Kidney (tissue), 13 donors: ENCODE measurements at regions not wholly inside any gene's neighbourhood (a gene's known extent, or its start where the extent isn't known, plus 50 kb on each side); places are given as distances from the start of the nearest gene placed in this dataset.

Experiments used
- DNase-seq, 5 donors: peaks; one replicate each; pipeline ENCODE4 v3.0.0-alpha.2; 2013 to 2020
- FAIRE-seq: peaks from 2 replicates; lab custom pipeline; 2012; peaks lifted over from hg19 to GRCh38; lab: Jason Lieb, UNC
- H3K27ac ChIP-seq, 2 donors: one replicate each; pipeline ENCODE4 v1.7.0; 2013; ENCODE audit warnings: low read depth in 2 of 2, low read length in 2 of 2, inconsistent platforms in 1 of 2
- H3K27me3 ChIP-seq: one replicate; pipeline ENCODE4 v1.7.1; 2013; ENCODE audit warnings: low read length, inconsistent platforms; ENCODE audit not compliant: control insufficient read depth, insufficient read depth
- H3K36me3 ChIP-seq, 3 donors: one replicate each; pipeline versions ENCODE4 v1.7.0 to v1.7.1; 2013; ENCODE audit warnings: low read length in 3 of 3, control low read depth in 1 of 3, inconsistent platforms in 1 of 3; ENCODE audit not compliant: insufficient read depth in 3 of 3, control insufficient read depth in 2 of 3
- H3K4me1 ChIP-seq, 3 donors: one replicate each; pipeline versions ENCODE4 v1.7.0 to v1.7.1; 2013; ENCODE audit warnings: low read length in 3 of 3, inconsistent platforms in 1 of 3, low read depth in 1 of 3; ENCODE audit not compliant: control insufficient read depth in 2 of 3, insufficient read depth in 2 of 3
- H3K4me3 ChIP-seq, 3 donors: one replicate each; pipeline versions ENCODE4 v1.7.0 to v1.8.1; 2013; ENCODE audit warnings: low read length in 3 of 3, control low read depth in 1 of 3, inconsistent platforms in 1 of 3
- H3K9ac ChIP-seq, 3 donors: one replicate each; pipeline versions ENCODE4 v1.7.0 to v1.7.1; 2013; ENCODE audit warnings: low read length in 3 of 3, control low read depth in 1 of 3, inconsistent platforms in 1 of 3
- H3K9me3 ChIP-seq, 3 donors: one replicate each; pipeline versions ENCODE4 v1.7.0 to v1.7.1; 2013; ENCODE audit warnings: low read length in 3 of 3, control low read depth in 1 of 3, inconsistent platforms in 1 of 3; ENCODE audit not compliant: control insufficient read depth in 2 of 3, insufficient read depth in 1 of 3
- intact Hi-C: fragments of 100-400 bp; cut with DNase I; formaldehyde crosslinking; loops from one replicate; pipeline ENCODE4 v1.11.1; 2022
- TF ChIP-seq, protein P1 (sequence below): IDR thresholded peaks from 3 replicates; pipeline ENCODE4 v1.5.1; 2012; ENCODE audit warnings: mild to moderate bottlenecking, moderate library complexity, borderline replicate concordance; ENCODE audit not compliant: insufficient read depth; ENCODE audit errors: extremely low read depth
- donor health status: control.
- donor health status: control.
- donor health status: control.
- donor health status: control.
- donor health status: control.
- donor health status: DM: yes; HTN: yes; CAD: no.
- donor health status: Normal renal cell carcinoma (clear cell type).

GRCh38 chr12:98418357-98419075 lies 96.9 kb upstream of the TMPO start:
- Histone ChIP-seq H3K4me3 (no peak overlapping the region), H3K4me1 (peaks cover 0 to 4% (median 0%) of the 10 kb centered on the region in 3 donors), H3K9ac (no peak overlapping the region), H3K36me3 (no peaks in the 10 kb centered on the region), H3K27ac (peak overlapping the region in 1 of 2 donors; percentile 29), H3K27me3 (no peaks in the 10 kb centered on the region), H3K9me3 (no peaks in the 10 kb centered on the region)
- FAIRE-seq, result no peak
- DNase-seq, result peak; percentile 72 to 95 (median 76)
- TF ChIP-seq, protein P1, sequence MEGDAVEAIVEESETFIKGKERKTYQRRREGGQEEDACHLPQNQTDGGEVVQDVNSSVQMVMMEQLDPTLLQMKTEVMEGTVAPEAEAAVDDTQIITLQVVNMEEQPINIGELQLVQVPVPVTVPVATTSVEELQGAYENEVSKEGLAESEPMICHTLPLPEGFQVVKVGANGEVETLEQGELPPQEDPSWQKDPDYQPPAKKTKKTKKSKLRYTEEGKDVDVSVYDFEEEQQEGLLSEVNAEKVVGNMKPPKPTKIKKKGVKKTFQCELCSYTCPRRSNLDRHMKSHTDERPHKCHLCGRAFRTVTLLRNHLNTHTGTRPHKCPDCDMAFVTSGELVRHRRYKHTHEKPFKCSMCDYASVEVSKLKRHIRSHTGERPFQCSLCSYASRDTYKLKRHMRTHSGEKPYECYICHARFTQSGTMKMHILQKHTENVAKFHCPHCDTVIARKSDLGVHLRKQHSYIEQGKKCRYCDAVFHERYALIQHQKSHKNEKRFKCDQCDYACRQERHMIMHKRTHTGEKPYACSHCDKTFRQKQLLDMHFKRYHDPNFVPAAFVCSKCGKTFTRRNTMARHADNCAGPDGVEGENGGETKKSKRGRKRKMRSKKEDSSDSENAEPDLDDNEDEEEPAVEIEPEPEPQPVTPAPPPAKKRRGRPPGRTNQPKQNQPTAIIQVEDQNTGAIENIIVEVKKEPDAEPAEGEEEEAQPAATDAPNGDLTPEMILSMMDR, result no peak
- intact Hi-C loops, result no loop called here

DNA sequence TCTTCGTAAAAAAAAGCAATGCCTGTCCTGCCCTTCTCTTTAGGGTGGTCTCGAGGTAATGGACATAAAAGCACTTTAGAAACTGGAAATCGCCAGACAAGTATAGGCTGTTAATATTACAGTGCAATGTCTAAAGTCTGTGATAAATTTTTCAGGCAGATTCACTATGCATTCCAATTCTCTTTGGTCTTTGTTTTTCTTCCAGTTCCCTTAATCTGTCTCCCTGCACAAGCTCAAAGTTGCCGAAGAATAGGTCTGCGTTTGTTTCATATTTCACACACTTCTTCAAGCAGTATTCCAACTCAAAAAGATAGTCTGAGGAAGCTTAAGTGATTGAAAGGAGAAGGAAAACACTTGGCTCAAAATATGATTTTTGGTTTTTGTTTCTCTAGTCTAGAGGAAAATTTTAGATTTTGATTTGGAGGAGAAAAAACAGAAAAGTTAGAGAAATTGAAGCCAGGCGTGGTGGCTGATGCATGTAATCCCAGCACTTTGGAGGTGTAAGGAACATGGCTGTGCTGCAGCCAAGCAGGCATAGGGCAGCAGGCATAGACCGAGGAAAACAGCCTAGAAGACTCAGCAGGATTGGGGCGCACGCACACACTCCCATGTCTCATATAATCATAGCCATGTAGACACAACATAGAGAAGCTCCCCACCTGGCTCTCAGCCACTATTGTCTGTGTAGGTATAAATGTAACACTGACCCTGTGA lies 96.2 kb upstream of the TMPO start:
- intact Hi-C loops, result no loop called here
- no peaks in the 10 kb centered on the region for H3K27me3 ChIP-seq
- TF ChIP-seq, protein P1, result no peak
- H3K4me3 ChIP-seq, result no peak overlapping the region
- peaks cover 0 to 4% (median 0%) of the 10 kb centered on the region in 3 donors for H3K4me1 ChIP-seq
- H3K27ac ChIP-seq, result no peak overlapping the region
- H3K36me3 ChIP-seq, result no peaks in the 10 kb centered on the region
- H3K9ac ChIP-seq, result no peak overlapping the region
- no peaks in the 10 kb centered on the region for H3K9me3 ChIP-seq
- no peak for FAIRE-seq
- peak in 1 of 5 donors; percentile 8 for DNase-seq

DNA sequence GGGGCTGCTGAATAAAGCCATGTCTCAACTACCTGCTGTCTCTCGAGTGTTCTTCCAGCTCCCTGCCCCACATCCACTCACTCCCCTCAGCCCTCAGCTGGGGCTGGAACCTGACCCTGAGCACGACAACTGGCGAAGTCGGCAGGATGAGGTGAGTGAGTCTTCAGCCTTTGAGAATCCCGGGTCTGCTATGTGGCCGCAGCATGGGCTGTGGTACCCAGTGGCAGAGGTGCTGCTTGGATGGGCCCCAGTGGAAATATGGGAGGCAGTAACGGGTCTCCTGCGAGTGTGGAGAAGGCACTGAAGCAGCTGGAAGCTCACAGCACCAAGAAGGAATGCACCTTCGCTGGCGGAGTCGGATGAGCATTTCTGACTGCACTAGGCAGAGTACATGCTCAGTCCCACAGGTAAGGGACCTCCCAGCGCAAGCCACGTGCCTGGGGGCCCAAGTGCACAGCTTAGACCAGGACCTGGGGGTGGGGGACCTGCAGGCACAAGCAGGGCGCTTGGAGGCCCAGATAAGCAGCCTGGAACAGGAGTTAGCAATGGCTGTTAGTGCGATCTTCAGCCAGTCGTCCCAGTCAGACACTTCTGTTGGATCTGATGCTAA lies 95.5 kb upstream of the TMPO start:
- Histone ChIP-seq H3K36me3 (no peaks in the 10 kb centered on the region), H3K4me1 (peaks cover 0 to 4% (median 0%) of the 10 kb centered on the region in 3 donors), H3K4me3 (no peak overlapping the region), H3K27ac (no peak overlapping the region), H3K9me3 (no peaks in the 10 kb centered on the region), H3K27me3 (no peaks in the 10 kb centered on the region), H3K9ac (no peak overlapping the region)
- DNase-seq, result peak in 1 of 5 donors; percentile 67
- FAIRE-seq, result no peak
- intact Hi-C loops, result no loop called here
- TF ChIP-seq, protein P1, result no peak
